ENCODE measurements at regions not wholly inside any gene's neighbourhood (a gene's known extent, or its start where the extent isn't known, plus 50 kb on each side); places are given as distances from the start of the nearest gene placed in this dataset.

GRCh38 chr18:57900906-57901435 lies 97.9 kb upstream of the ATP8B1 start:
- TF ChIP-seq CTCF (IDR thresholded peaks at IDR 0.05) (no peak), POLR2A (IDR thresholded peaks at IDR 0.05) (no peak)

All from esophagus squamous epithelium (tissue), 4 donors.